Astrocyte (in vitro differentiated cells and primary cell): ENCODE measurements at regions not wholly inside any gene's neighbourhood (a gene's known extent, or its start where the extent isn't known, plus 50 kb on each side); places are given as distances from the start of the nearest gene placed in this dataset.

ENCODE experiments used
- CTCF ChIP-seq: IDR thresholded peaks from 2 replicates; pipeline ENCODE4 v1.5.1; 2011; ENCODE audit warnings: low read depth, mild to moderate bottlenecking, inconsistent platforms, low read length, moderate library complexity; ENCODE audit not compliant: insufficient read depth
- EZH2 ChIP-seq: IDR thresholded peaks from 2 replicates; pipeline ENCODE4 v1.6.1; 2012; ENCODE audit warnings: mild to moderate bottlenecking, low read length, inconsistent platforms; ENCODE audit not compliant: insufficient read depth

GRCh38 chr19:30999726-31000125, 349.5 kb downstream of the TSHZ3 start:
- TF ChIP-seq CTCF (no peak), EZH2 (no peak)
